C4-2B (cell line): ENCODE measurements at regions not wholly inside any gene's neighbourhood (a gene's known extent, or its start where the extent isn't known, plus 50 kb on each side); places are given as distances from the start of the nearest gene placed in this dataset.

Experiments used
- H3K27ac ChIP-seq: fragments of 450-650 bp; 2 replicates; pipeline ENCODE4 v1.5.1; 2017
- CTCF ChIP-seq: fragments of 450-650 bp; conservative IDR thresholded peaks from 2 replicates; pipeline ENCODE4 v1.5.1; 2017; ENCODE audit warnings: mild to moderate bottlenecking
- ZFX ChIP-seq: fragments of 450-650 bp; IDR thresholded peaks from 2 replicates; pipeline ENCODE4 v1.6.1; 2017

- H3K27ac ChIP-seq: no peak overlapping the region
- TF ChIP-seq ZFX: no peak
These were observed 378.8 kb downstream of the ETS1 start for GRCh38 chr11:128208329-128209137.

GRCh38 chr11:128207861-128208321, 379.5 kb downstream of the ETS1 start:
- H3K27ac ChIP-seq: no peak overlapping the region
- TF ChIP-seq ZFX (no peak), CTCF (no peak)

- TF ChIP-seq CTCF (no peak), ZFX (no peak)
- no peak overlapping the region for H3K27ac ChIP-seq
These were observed 380.9 kb downstream of the ETS1 start for GRCh38 chr11:128206461-128206860.

GRCh38 chr11:128205796-128206195, 381.6 kb downstream of the ETS1 start:
- TF ChIP-seq CTCF: no peak
- 0 out of 2 replicates have a peak, but pooled peaks have one; percentile 10 for TF ChIP-seq ZFX
- no peak overlapping the region for H3K27ac ChIP-seq

- no peak overlapping the region for H3K27ac ChIP-seq
- TF ChIP-seq CTCF (no peak; the same call in 1 of the 2 replicates), ZFX (no peak)
These were observed 382.5 kb downstream of the ETS1 start for GRCh38 chr11:128204898-128205297.

GRCh38 chr11:128201801-128202200, 385.6 kb downstream of the ETS1 start:
- no peak overlapping the region for H3K27ac ChIP-seq
- no peak for TF ChIP-seq ZFX
- no peak for TF ChIP-seq CTCF

- TF ChIP-seq ZFX (no peak), CTCF (no peak)
- no peak overlapping the region for H3K27ac ChIP-seq
These were observed 386.3 kb downstream of the ETS1 start for GRCh38 chr11:128201009-128201408.

GRCh38 chr11:128200467-128200866, 386.9 kb downstream of the ETS1 start:
- TF ChIP-seq ZFX (no peak), CTCF (no peak)
- no peak overlapping the region for H3K27ac ChIP-seq
